ENCODE measurements at regions not wholly inside any gene's neighbourhood (a gene's known extent, or its start where the extent isn't known, plus 50 kb on each side); places are given as distances from the start of the nearest gene placed in this dataset.
"Not testable (repeated sequence)": the region's sequence is repeated elsewhere in the genome, so short reads cannot be mapped to it uniquely, and the experiment has no call there.

DNA sequence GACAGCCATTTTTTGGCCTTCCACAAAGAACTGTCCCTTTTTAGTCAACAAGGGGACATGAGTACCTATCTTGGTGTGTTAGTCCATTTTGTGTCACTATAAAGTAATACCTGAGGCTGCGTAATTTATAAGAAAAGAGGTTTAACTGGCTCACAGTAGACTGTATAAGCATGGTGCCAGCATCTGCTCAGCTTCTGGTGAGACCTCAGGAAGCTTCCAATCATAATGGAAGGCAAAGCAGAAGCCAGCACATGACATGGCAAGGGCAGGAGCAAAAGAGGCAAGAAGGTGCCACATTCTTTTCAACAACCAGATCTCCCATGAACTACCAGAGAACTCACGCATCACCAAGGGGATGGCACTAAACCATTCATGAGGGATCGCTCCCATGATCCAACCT is 66.1 kb upstream of the VGLL4 start:
- no peak for DNase-seq (ENCODE audit: low read depth)
- no peak overlapping the region for H3K4me3 ChIP-seq (ENCODE audit: low read length)
- H3K4me1 ChIP-seq (ENCODE audit: control insufficient read depth, insufficient read depth, low read length): peaks cover 5% of the 10 kb centered on the region
- H3K27me3 ChIP-seq (replicated peaks; ENCODE audit: control insufficient read depth, insufficient read depth, low read length): no peaks in the 10 kb centered on the region
- H3K36me3 ChIP-seq (ENCODE audit: control insufficient read depth, insufficient read depth, low read length, severe bottlenecking): no peaks in the 10 kb centered on the region
- H3K9me3 ChIP-seq (ENCODE audit: control insufficient read depth, low read length): peaks cover 6% of the 10 kb centered on the region
- no peak overlapping the region for H3K9ac ChIP-seq (ENCODE audit: low read length)

DNA sequence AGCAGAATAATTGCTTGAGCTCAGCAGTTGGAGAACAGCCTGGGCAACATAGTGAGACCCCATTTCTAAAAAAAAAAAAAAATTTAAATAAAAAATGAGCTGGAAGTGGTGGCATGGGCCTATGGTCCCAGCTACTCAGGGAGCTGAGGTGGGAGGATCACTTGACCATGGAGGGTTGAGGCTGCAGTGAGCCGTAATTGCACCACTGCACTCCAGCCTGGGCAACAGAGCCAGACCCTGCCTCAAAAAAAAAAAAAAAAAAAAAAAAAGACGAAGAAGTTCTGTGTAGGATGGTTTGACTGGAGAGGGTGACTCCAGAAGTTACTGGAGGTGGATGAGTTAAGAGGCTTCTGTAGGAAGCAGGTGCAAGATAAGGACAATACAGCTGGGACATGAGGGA is 63.4 kb upstream of the VGLL4 start:
- not testable (repeated sequence) for H3K9me3 ChIP-seq (ENCODE audit: control insufficient read depth, low read length); H3K9ac ChIP-seq (ENCODE audit: low read length); H3K27me3 ChIP-seq (replicated peaks; ENCODE audit: control insufficient read depth, insufficient read depth, low read length); H3K36me3 ChIP-seq (ENCODE audit: control insufficient read depth, insufficient read depth, low read length, severe bottlenecking); H3K4me1 ChIP-seq (ENCODE audit: control insufficient read depth, insufficient read depth, low read length); DNase-seq (ENCODE audit: low read depth); H3K4me3 ChIP-seq (ENCODE audit: low read length)

DNA sequence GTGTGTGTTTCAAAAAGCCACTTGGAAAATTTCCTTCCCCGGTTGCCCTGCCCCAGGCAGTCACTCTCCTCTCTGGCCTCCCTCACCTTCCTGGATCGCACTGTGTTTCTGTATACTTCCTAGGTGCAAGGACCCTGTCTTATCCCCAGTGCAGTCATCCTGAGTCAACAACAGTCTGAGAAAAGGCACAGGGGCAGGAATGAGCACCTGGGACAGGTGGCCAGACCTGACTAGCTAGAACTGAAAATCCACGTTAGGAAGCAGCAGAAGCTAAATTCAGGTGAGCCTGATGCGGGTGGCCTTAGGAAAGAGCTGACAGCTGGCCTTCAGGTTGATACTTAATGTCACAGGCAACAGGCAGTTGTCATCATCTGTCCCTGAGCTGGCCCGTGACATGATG is 62.9 kb upstream of the VGLL4 start:
- H3K4me3 ChIP-seq (ENCODE audit: low read length): no peak overlapping the region
- no peak for DNase-seq (ENCODE audit: low read depth)
- H3K27me3 ChIP-seq (replicated peaks; ENCODE audit: control insufficient read depth, insufficient read depth, low read length): no peaks in the 10 kb centered on the region
- peaks cover under 1% of the 10 kb centered on the region for H3K4me1 ChIP-seq (ENCODE audit: control insufficient read depth, insufficient read depth, low read length)
- no peak overlapping the region for H3K9ac ChIP-seq (ENCODE audit: low read length)
- H3K9me3 ChIP-seq (ENCODE audit: control insufficient read depth, low read length): peaks cover 6% of the 10 kb centered on the region
- peaks cover under 1% of the 10 kb centered on the region for H3K36me3 ChIP-seq (ENCODE audit: control insufficient read depth, insufficient read depth, low read length, severe bottlenecking)

DNA sequence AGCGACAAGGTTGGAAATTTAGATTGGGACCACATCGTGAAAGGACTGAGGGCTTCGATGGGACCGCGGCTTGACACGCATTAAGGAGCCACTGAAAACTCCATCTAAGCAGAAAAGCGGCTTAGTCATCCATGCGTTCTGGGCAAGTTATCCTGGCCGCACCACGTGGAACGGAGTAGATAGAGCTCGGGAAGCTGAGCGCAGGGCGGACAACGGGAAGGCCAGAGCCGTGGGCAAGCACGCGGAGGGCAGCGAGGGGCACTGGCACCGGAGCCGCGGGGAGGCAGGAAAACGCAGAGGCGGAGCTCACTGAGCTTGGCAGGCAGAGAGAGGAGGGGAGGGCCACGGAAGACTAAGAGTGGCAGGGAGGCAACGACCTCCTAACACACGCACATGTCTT is 61.3 kb upstream of the VGLL4 start:
- Histone ChIP-seq H3K36me3 (ENCODE audit: control insufficient read depth, insufficient read depth, low read length, severe bottlenecking) (peaks cover 14% of the 10 kb centered on the region), H3K9me3 (ENCODE audit: control insufficient read depth, low read length) (peaks cover 6% of the 10 kb centered on the region), H3K27me3 (replicated peaks; ENCODE audit: control insufficient read depth, insufficient read depth, low read length) (no peaks in the 10 kb centered on the region), H3K4me3 (ENCODE audit: low read length) (no peak overlapping the region), H3K4me1 (ENCODE audit: control insufficient read depth, insufficient read depth, low read length) (no peaks in the 10 kb centered on the region), H3K9ac (ENCODE audit: low read length) (no peak overlapping the region)
- DNase-seq (ENCODE audit: low read depth): no peak

DNA sequence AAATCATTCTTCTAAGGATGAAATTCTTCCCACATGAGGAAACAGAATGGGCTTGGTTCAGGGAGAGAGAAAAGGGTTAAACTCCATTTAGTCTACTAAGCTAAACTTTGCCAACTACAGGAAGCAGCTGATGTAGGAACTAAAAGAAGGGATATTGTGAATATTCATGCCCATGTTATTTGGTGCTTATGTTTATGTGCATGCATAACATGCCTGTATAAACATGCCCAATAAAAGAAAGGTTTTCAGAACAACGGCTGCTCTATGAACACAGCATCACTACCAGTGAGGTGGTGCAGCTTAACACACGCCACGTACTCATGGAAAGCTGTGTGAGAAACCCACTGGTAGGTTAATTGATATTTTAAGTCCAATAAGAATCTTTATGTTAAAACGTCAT is 59.4 kb upstream of the VGLL4 start:
- DNase-seq (ENCODE audit: low read depth): no peak
- Histone ChIP-seq H3K4me3 (ENCODE audit: low read length) (no peak overlapping the region), H3K27me3 (replicated peaks; ENCODE audit: control insufficient read depth, insufficient read depth, low read length) (no peaks in the 10 kb centered on the region), H3K36me3 (ENCODE audit: control insufficient read depth, insufficient read depth, low read length, severe bottlenecking) (peaks cover 14% of the 10 kb centered on the region), H3K4me1 (ENCODE audit: control insufficient read depth, insufficient read depth, low read length) (peaks cover 14% of the 10 kb centered on the region), H3K9me3 (ENCODE audit: control insufficient read depth, low read length) (no peaks in the 10 kb centered on the region), H3K9ac (ENCODE audit: low read length) (no peak overlapping the region)

DNA sequence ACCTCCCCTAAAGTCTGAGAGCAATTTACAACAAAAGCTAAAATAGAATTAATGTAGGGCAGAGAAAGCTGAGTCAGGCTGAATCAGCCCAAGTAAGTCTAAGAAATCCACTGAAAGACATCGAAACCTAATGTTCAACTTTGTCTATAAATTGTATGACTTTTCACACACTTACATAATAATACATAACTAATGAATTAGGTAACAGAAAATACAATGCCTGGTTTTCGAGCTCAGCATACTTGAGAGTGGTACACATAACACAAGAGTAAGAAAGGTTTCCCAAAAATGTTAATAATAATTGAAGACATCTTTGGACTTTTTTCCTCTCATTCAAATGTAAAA is 55.3 kb upstream of the VGLL4 start:
- H3K9ac ChIP-seq (ENCODE audit: low read length): no peak overlapping the region
- H3K9me3 ChIP-seq (ENCODE audit: control insufficient read depth, low read length): no peaks in the 10 kb centered on the region
- peak; percentile 39 for DNase-seq (ENCODE audit: low read depth)
- H3K4me1 ChIP-seq (ENCODE audit: control insufficient read depth, insufficient read depth, low read length): peaks cover 36% of the 10 kb centered on the region
- H3K36me3 ChIP-seq (ENCODE audit: control insufficient read depth, insufficient read depth, low read length, severe bottlenecking): peaks cover 14% of the 10 kb centered on the region
- peak overlapping the region; percentile 31 for H3K4me3 ChIP-seq (ENCODE audit: low read length)
- H3K27me3 ChIP-seq (replicated peaks; ENCODE audit: control insufficient read depth, insufficient read depth, low read length): no peaks in the 10 kb centered on the region

DNA sequence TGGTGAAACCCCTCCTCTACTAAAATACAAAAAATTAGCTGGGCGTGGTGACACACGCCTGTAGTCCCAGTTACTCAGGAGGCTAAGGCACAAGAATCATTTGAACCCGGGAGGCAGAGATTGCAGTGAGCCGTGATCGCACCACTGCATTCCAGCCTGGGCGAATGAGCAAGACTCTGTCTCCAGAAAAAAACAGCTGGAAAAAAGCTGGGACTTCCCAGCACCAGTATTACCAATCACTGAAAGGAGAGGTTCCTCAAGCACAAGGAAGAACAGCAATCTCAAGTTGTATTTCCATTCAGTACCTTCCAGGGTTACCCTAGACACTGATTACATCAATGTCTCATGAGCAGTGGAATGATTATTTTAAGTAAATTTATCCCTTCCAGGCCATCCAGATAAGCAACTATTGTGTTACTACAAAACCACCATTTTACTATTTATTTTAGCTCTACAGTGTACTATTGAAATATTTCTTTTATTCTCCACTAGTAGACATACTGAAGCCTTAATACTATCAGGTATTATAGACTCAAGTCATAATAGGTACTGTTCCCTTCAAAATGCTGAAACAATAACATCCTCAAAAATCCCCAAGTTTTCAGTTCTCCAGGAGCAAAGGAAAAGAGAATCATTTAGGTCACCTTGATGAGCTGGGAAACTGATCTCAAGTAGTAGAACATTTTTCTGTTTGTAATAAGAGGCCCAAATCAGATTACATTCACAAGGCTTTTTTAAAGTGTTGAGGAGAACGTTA is 54.8 kb upstream of the VGLL4 start:
- Histone ChIP-seq H3K9me3 (ENCODE audit: control insufficient read depth, low read length) (no peaks in the 10 kb centered on the region), H3K4me1 (ENCODE audit: control insufficient read depth, insufficient read depth, low read length) (peaks cover 36% of the 10 kb centered on the region), H3K9ac (ENCODE audit: low read length) (no peak overlapping the region), H3K36me3 (ENCODE audit: control insufficient read depth, insufficient read depth, low read length, severe bottlenecking) (peaks cover 14% of the 10 kb centered on the region), H3K4me3 (ENCODE audit: low read length) (peak overlapping the region; percentile 31), H3K27me3 (replicated peaks; ENCODE audit: control insufficient read depth, insufficient read depth, low read length) (no peaks in the 10 kb centered on the region)
- DNase-seq (ENCODE audit: low read depth): peak; percentile 16

DNA sequence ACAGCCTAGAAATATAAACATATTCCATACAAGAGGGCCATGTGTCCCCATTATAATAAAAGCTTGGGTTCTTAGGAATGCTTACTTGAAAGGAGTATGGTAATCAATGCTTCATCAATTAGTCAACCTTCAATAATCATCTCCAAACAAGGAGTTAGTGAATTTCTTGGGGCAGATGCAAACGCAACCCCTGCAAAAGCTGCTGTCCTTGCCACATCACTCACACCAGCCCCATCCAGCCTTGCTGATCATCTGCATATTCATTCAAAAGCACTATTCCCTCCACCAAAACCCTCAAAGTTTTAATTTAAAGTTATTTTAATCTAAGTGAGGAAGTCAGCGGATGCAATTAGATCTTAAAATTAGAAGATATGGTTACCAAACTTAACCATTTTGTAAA is 54.0 kb upstream of the VGLL4 start:
- no peak overlapping the region for H3K4me3 ChIP-seq (ENCODE audit: low read length)
- H3K9me3 ChIP-seq (ENCODE audit: control insufficient read depth, low read length): no peaks in the 10 kb centered on the region
- peaks cover 14% of the 10 kb centered on the region for H3K36me3 ChIP-seq (ENCODE audit: control insufficient read depth, insufficient read depth, low read length, severe bottlenecking)
- no peak for DNase-seq (ENCODE audit: low read depth)
- no peaks in the 10 kb centered on the region for H3K27me3 ChIP-seq (replicated peaks; ENCODE audit: control insufficient read depth, insufficient read depth, low read length)
- no peak overlapping the region for H3K9ac ChIP-seq (ENCODE audit: low read length)
- peaks cover 36% of the 10 kb centered on the region for H3K4me1 ChIP-seq (ENCODE audit: control insufficient read depth, insufficient read depth, low read length)

DNA sequence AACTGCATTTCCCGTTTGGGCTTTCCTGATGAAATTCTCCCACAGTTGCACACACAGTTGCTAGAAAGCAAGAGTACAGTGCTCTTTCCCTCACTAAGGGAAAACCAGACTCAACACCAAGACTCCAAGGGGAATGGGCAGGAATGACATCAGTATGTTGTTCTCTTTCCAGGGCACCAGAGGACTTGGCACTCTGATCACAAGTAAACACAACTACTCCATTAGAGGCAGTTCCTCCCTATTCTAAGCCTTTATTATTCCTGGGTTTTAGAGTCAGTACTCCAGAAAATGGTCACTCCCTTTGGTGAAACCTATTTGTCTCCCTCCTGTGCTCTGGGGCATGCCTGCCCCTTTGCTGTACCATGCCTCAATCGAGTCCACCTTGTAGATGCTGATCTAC is 52.3 kb upstream of the VGLL4 start:
- H3K36me3 ChIP-seq (ENCODE audit: control insufficient read depth, insufficient read depth, low read length, severe bottlenecking): peaks cover 9% of the 10 kb centered on the region
- peaks cover 36% of the 10 kb centered on the region for H3K4me1 ChIP-seq (ENCODE audit: control insufficient read depth, insufficient read depth, low read length)
- DNase-seq (ENCODE audit: low read depth): no peak
- no peak overlapping the region for H3K9ac ChIP-seq (ENCODE audit: low read length)
- H3K4me3 ChIP-seq (ENCODE audit: low read length): peak overlapping the region; percentile 36
- H3K27me3 ChIP-seq (replicated peaks; ENCODE audit: control insufficient read depth, insufficient read depth, low read length): no peaks in the 10 kb centered on the region
- H3K9me3 ChIP-seq (ENCODE audit: control insufficient read depth, low read length): no peaks in the 10 kb centered on the region

All from adipocyte (in vitro differentiated cells).